ENCODE measurements at regions not wholly inside any gene's neighbourhood (a gene's known extent, or its start where the extent isn't known, plus 50 kb on each side); places are given as distances from the start of the nearest gene placed in this dataset.

- 42 to 91% methylated on average over 2 of the region's 2 CpGs for WGBS, 2 donors
Measured at GRCh38 chr7:25727446-25727845, 424.6 kb upstream of the NFE2L3 start.

GRCh38 chr7:25727876-25728275, 424.1 kb upstream of the NFE2L3 start:
- H3K27me3 ChIP-seq: no peaks in the 10 kb centered on the region
- H3K9me3 ChIP-seq: no peaks in the 10 kb centered on the region
- no peak for TF ChIP-seq POLR2A (IDR thresholded peaks at IDR 0.05)
- TF ChIP-seq, protein P1, sequence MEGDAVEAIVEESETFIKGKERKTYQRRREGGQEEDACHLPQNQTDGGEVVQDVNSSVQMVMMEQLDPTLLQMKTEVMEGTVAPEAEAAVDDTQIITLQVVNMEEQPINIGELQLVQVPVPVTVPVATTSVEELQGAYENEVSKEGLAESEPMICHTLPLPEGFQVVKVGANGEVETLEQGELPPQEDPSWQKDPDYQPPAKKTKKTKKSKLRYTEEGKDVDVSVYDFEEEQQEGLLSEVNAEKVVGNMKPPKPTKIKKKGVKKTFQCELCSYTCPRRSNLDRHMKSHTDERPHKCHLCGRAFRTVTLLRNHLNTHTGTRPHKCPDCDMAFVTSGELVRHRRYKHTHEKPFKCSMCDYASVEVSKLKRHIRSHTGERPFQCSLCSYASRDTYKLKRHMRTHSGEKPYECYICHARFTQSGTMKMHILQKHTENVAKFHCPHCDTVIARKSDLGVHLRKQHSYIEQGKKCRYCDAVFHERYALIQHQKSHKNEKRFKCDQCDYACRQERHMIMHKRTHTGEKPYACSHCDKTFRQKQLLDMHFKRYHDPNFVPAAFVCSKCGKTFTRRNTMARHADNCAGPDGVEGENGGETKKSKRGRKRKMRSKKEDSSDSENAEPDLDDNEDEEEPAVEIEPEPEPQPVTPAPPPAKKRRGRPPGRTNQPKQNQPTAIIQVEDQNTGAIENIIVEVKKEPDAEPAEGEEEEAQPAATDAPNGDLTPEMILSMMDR (IDR thresholded peaks at IDR 0.05): no peak
- no peak for TF ChIP-seq EP300 (IDR thresholded peaks at IDR 0.05)
- TF ChIP-seq POLR2AphosphoS5 (IDR thresholded peaks at IDR 0.05): no peak
- intact Hi-C loops (cut with DNase I): no loop called here
- 97 to 98% methylated on average over 2 of the region's 2 CpGs for WGBS, 2 donors
- H3K36me3 ChIP-seq: no peaks in the 10 kb centered on the region
- H3K4me3 ChIP-seq: no peak overlapping the region
- no peak overlapping the region for H3K27ac ChIP-seq
- DNase-seq: no peak
- H3K4me1 ChIP-seq: peaks cover 0 to 60% (median 24%) of the 10 kb centered on the region in 4 donors

More at GRCh38 chr7:25727446-25727845, 424.6 kb upstream of the NFE2L3 start:
- H3K27me3 ChIP-seq: no peaks in the 10 kb centered on the region
- peaks cover 0 to 62% (median 24%) of the 10 kb centered on the region in 4 donors for H3K4me1 ChIP-seq
- TF ChIP-seq, protein P1 (IDR thresholded peaks at IDR 0.05): no peak
- TF ChIP-seq EP300 (IDR thresholded peaks at IDR 0.05) (no peak), POLR2A (IDR thresholded peaks at IDR 0.05) (no peak), POLR2AphosphoS5 (IDR thresholded peaks at IDR 0.05) (no peak)
- H3K9me3 ChIP-seq: no peaks in the 10 kb centered on the region
- H3K36me3 ChIP-seq: no peaks in the 10 kb centered on the region
- DNase-seq: no peak
- H3K27ac ChIP-seq: no peak overlapping the region
- intact Hi-C loops (cut with DNase I): no loop called here
- H3K4me3 ChIP-seq: no peak overlapping the region

DNA sequence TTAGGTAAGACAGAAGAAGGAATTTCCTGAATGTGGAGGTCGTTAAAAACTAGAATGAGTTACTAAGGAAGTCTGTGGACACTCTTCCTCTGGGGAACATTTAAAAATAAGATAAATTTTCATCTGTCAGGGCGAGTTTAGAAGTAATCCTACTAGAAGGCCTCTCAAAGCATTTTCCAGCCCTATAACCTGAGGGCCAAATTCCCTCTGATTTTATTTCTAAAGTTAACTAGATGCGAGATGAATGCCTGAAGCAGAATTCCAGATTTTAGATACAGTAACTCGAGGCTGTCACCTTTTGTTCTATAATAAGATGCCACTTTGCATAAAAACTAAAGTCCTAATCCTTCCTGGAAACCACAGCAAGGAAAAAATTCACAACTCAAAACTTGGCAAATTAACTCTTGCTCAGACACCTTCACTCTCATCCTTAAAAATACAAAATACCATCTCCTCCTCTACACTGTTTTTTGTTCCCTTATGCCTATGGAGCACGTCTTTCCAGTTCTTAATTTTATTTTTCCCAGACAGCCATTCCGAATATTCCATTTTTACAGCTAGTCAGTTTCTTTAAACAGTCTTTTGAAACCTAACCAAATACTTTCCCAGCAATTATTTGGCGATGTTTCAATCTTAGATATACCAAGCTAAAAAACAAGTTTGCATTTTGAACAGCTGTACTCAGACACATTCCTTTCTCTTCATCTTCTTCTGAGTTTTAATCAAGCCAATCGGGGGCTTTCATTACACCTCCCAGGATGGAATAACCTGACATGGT, 420.7 kb upstream of the NFE2L3 start:
- intact Hi-C loops (cut with DNase I): no loop called here
- peak overlapping the region; percentile 38 to 74 (median 70) for H3K27ac ChIP-seq
- peaks cover 0 to 53% (median 23%) of the 10 kb centered on the region in 4 donors for H3K4me1 ChIP-seq
- 45 to 67% methylated on average over 8 of the region's 8 CpGs for WGBS, 2 donors
- TF ChIP-seq POLR2AphosphoS5 (IDR thresholded peaks at IDR 0.05): peak in 1 of 4 donors; percentile 11
- TF ChIP-seq, protein P1 (IDR thresholded peaks at IDR 0.05): no peak
- no peak overlapping the region for H3K4me3 ChIP-seq
- H3K36me3 ChIP-seq: no peaks in the 10 kb centered on the region
- no peak for DNase-seq
- no peaks in the 10 kb centered on the region for H3K9me3 ChIP-seq
- no peaks in the 10 kb centered on the region for H3K27me3 ChIP-seq

- intact Hi-C loops (cut with DNase I): no loop called here
- Histone ChIP-seq H3K27ac (peak overlapping the region; percentile 38 to 74 (median 70)), H3K4me1 (peaks cover 0 to 47% (median 23%) of the 10 kb centered on the region in 4 donors), H3K36me3 (no peaks in the 10 kb centered on the region), H3K27me3 (no peaks in the 10 kb centered on the region), H3K4me3 (no peak overlapping the region), H3K9me3 (no peaks in the 10 kb centered on the region)
- 95 to 96% methylated on average over 3 of the region's 3 CpGs for WGBS, 2 donors
- no peak for DNase-seq
- TF ChIP-seq POLR2A (IDR thresholded peaks at IDR 0.05) (no peak), POLR2AphosphoS5 (IDR thresholded peaks at IDR 0.05) (no peak), EP300 (IDR thresholded peaks at IDR 0.05) (no peak)
- TF ChIP-seq, protein P1 (IDR thresholded peaks at IDR 0.05): no peak
Measured at GRCh38 chr7:25731846-25732245, 420.2 kb upstream of the NFE2L3 start.

Measured in sigmoid colon (tissue), 6 donors.